ENCODE measurements at regions not wholly inside any gene's neighbourhood (a gene's known extent, or its start where the extent isn't known, plus 50 kb on each side); places are given as distances from the start of the nearest gene placed in this dataset.

GRCh38 chr6:141552463-141552862 lies 580.3 kb upstream of the GJE1 start:
- no peak for DNase-seq
- no peaks in the 10 kb centered on the region for H3K4me1 Mint-ChIP-seq (ENCODE audit: low read depth, unreplicated experiment)
- H3K27me3 Mint-ChIP-seq (ENCODE audit: unreplicated experiment) = no peaks in the 10 kb centered on the region
- no peak for TF ChIP-seq CTCF (IDR thresholded peaks at IDR 0.05; ENCODE audit: partially characterized antibody, unreplicated experiment)
- no peak overlapping the region for H3K4me3 Mint-ChIP-seq (ENCODE audit: unreplicated experiment)
- H3K9me3 Mint-ChIP-seq (ENCODE audit: unreplicated experiment) = no peaks in the 10 kb centered on the region
- H3K27ac Mint-ChIP-seq (ENCODE audit: unreplicated experiment) = no peak overlapping the region
- peaks cover 5% of the 10 kb centered on the region for H3K36me3 Mint-ChIP-seq (ENCODE audit: unreplicated experiment)

DNA sequence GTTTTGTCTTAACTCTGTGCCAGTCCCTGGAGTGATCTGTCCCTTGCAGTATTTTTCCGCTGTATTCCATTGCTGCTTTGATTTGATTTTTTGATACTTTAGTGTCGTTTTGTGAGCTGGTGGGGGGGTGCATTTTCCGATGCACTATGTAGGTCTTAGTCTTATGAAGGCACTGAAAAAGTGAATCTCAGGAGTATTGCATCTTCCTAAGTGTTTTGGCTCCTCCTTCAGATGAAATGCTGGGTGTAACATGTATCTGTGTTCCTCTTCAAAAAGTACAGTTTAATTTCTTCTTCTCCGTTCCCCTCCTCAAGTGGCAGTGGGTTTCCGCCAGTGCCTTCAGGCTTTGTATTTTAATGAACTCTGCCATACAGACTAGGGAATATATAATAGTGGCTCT lies 580.7 kb upstream of the GJE1 start:
- H3K36me3 Mint-ChIP-seq (ENCODE audit: unreplicated experiment) = peaks cover 5% of the 10 kb centered on the region
- TF ChIP-seq CTCF (IDR thresholded peaks at IDR 0.05; ENCODE audit: partially characterized antibody, unreplicated experiment) = no peak
- no peaks in the 10 kb centered on the region for H3K9me3 Mint-ChIP-seq (ENCODE audit: unreplicated experiment)
- no peak overlapping the region for H3K4me3 Mint-ChIP-seq (ENCODE audit: unreplicated experiment)
- H3K27ac Mint-ChIP-seq (ENCODE audit: unreplicated experiment) = no peak overlapping the region
- no peaks in the 10 kb centered on the region for H3K27me3 Mint-ChIP-seq (ENCODE audit: unreplicated experiment)
- DNase-seq = no peak
- H3K4me1 Mint-ChIP-seq (ENCODE audit: low read depth, unreplicated experiment) = no peaks in the 10 kb centered on the region

DNA sequence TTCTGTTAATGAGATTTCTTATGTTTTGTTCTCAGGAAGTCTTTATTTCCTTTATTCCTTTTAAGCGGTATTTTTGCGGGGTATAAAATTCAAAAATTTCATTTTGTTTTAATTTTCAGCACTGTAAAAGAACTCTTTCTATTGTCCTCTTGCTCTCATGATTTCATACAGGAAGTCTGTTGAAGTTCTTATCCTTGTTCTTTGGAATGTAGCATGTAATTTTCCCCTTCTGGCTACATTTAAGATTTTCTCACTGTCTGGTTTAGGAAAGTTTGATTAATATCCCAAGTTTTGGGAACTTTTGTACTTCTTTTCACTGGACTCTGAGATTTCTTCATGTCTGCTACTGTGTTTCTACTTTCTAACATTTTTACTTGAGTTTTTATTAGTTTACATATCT lies 581.4 kb upstream of the GJE1 start:
- DNase-seq = no peak
- Mint-ChIP-seq H3K4me1 (ENCODE audit: low read depth, unreplicated experiment) (no peaks in the 10 kb centered on the region), H3K36me3 (ENCODE audit: unreplicated experiment) (peaks cover 5% of the 10 kb centered on the region), H3K4me3 (ENCODE audit: unreplicated experiment) (no peak overlapping the region), H3K27me3 (ENCODE audit: unreplicated experiment) (no peaks in the 10 kb centered on the region), H3K27ac (ENCODE audit: unreplicated experiment) (no peak overlapping the region), H3K9me3 (ENCODE audit: unreplicated experiment) (no peaks in the 10 kb centered on the region)
- no peak for TF ChIP-seq CTCF (IDR thresholded peaks at IDR 0.05; ENCODE audit: partially characterized antibody, unreplicated experiment)

GRCh38 chr6:141550471-141550870 lies 582.3 kb upstream of the GJE1 start:
- DNase-seq = no peak
- TF ChIP-seq CTCF (IDR thresholded peaks at IDR 0.05; ENCODE audit: partially characterized antibody, unreplicated experiment) = no peak
- H3K27me3 Mint-ChIP-seq (ENCODE audit: unreplicated experiment) = no peaks in the 10 kb centered on the region
- H3K9me3 Mint-ChIP-seq (ENCODE audit: unreplicated experiment) = no peaks in the 10 kb centered on the region
- no peak overlapping the region for H3K27ac Mint-ChIP-seq (ENCODE audit: unreplicated experiment)
- H3K36me3 Mint-ChIP-seq (ENCODE audit: unreplicated experiment) = peaks cover 5% of the 10 kb centered on the region
- H3K4me1 Mint-ChIP-seq (ENCODE audit: low read depth, unreplicated experiment) = no peaks in the 10 kb centered on the region
- no peak overlapping the region for H3K4me3 Mint-ChIP-seq (ENCODE audit: unreplicated experiment)

DNA sequence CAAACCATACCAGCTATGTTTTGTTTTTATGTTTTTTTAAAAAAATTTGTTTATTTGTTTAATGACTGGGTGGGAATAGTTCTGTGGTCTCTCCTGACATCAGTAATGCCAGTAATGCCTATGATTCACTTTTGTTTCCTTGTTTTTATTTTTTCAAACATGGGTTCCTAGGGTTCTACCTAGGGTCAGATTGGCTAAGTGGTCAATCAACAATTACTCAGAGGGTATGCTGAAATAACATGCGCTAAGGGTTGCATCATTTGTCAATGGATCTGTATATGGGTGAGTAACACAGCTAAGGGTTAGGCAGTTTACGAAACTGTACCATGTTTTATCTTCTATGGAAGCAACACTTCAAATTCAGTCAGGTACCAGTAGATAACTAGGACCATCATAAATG lies 583.8 kb upstream of the GJE1 start:
- no peak for DNase-seq
- Mint-ChIP-seq H3K9me3 (ENCODE audit: unreplicated experiment) (no peaks in the 10 kb centered on the region), H3K4me3 (ENCODE audit: unreplicated experiment) (no peak overlapping the region), H3K36me3 (ENCODE audit: unreplicated experiment) (peaks cover 5% of the 10 kb centered on the region), H3K27ac (ENCODE audit: unreplicated experiment) (no peak overlapping the region), H3K27me3 (ENCODE audit: unreplicated experiment) (no peaks in the 10 kb centered on the region), H3K4me1 (ENCODE audit: low read depth, unreplicated experiment) (no peaks in the 10 kb centered on the region)
- no peak for TF ChIP-seq CTCF (IDR thresholded peaks at IDR 0.05; ENCODE audit: partially characterized antibody, unreplicated experiment)

All from glutamatergic neuron (in vitro differentiated cells).